ENCODE measurements at regions not wholly inside any gene's neighbourhood (a gene's known extent, or its start where the extent isn't known, plus 50 kb on each side); places are given as distances from the start of the nearest gene placed in this dataset.
"Not testable (repeated sequence)": the region's sequence is repeated elsewhere in the genome, so short reads cannot be mapped to it uniquely, and the experiment has no call there.

- no peaks in the 10 kb centered on the region for H3K79me2 ChIP-seq (ENCODE audit: control insufficient read depth, insufficient read depth, low read length)
- H3K27me3 ChIP-seq (ENCODE audit: insufficient read depth, low read length, poor library complexity), result no peaks in the 10 kb centered on the region
- H2BK15ac ChIP-seq (replicated peaks; ENCODE audit: low read depth), result no peak overlapping the region
- H4K5ac ChIP-seq (ENCODE audit: low read length), result no peak overlapping the region
- no peaks in the 10 kb centered on the region for H3K79me1 ChIP-seq (ENCODE audit: low read length)
- no peak overlapping the region for H3K4me2 ChIP-seq (ENCODE audit: low read length)
- no peaks in the 10 kb centered on the region for H3K4me1 ChIP-seq (ENCODE audit: control insufficient read depth, low read depth, low read length)
- no peak for DNase-seq
- H2AK5ac ChIP-seq (ENCODE audit: low read length), result no peak overlapping the region
- H3K36me3 ChIP-seq (ENCODE audit: control insufficient read depth, insufficient read depth, low read length), result no peaks in the 10 kb centered on the region
- no peak overlapping the region for H3K4ac ChIP-seq (ENCODE audit: low read depth, low read length)
- H2BK120ac ChIP-seq (ENCODE audit: low read depth, low read length), result no peak overlapping the region
- no peak overlapping the region for H3K4me3 ChIP-seq (ENCODE audit: low read length)
- no CpG with 5 or more reads among the region's 3 CpGs for WGBS (ENCODE audit: extremely low coverage, insufficient coverage, low lambda C conversion rate)
- H3K56ac ChIP-seq (ENCODE audit: low read length), result no peak overlapping the region
- H3K9ac ChIP-seq (ENCODE audit: low read length), result no peak overlapping the region
- H3K27ac ChIP-seq (ENCODE audit: low read depth, low read length), result no peak overlapping the region
- no peak overlapping the region for H3K23ac ChIP-seq (ENCODE audit: low read length)
- no peak overlapping the region for H3K18ac ChIP-seq (ENCODE audit: low read length)
- no peak overlapping the region for H4K8ac ChIP-seq (ENCODE audit: low read depth, low read length)
- H2BK5ac ChIP-seq (ENCODE audit: low read length), result no peak overlapping the region
Measured at GRCh38 chr5:103679873-103680272, 117.3 kb upstream of the NUDT12 start.

GRCh38 chr5:103676198-103676597 is 113.6 kb upstream of the NUDT12 start:
- not testable (repeated sequence) for H3K36me3 ChIP-seq (ENCODE audit: control insufficient read depth, insufficient read depth, low read length); H3K27ac ChIP-seq (ENCODE audit: low read depth, low read length); H2BK15ac ChIP-seq (replicated peaks; ENCODE audit: low read depth); H3K56ac ChIP-seq (ENCODE audit: low read length); H3K4ac ChIP-seq (ENCODE audit: low read depth, low read length); H4K5ac ChIP-seq (ENCODE audit: low read length); H3K4me2 ChIP-seq (ENCODE audit: low read length); H3K4me3 ChIP-seq (ENCODE audit: low read length); H3K4me1 ChIP-seq (ENCODE audit: control insufficient read depth, low read depth, low read length); H2BK5ac ChIP-seq (ENCODE audit: low read length); H3K79me2 ChIP-seq (ENCODE audit: control insufficient read depth, insufficient read depth, low read length); H4K8ac ChIP-seq (ENCODE audit: low read depth, low read length); DNase-seq; H3K27me3 ChIP-seq (ENCODE audit: insufficient read depth, low read length, poor library complexity); H2BK120ac ChIP-seq (ENCODE audit: low read depth, low read length); H3K18ac ChIP-seq (ENCODE audit: low read length); H3K9ac ChIP-seq (ENCODE audit: low read length); H3K79me1 ChIP-seq (ENCODE audit: low read length); H2AK5ac ChIP-seq (ENCODE audit: low read length); H3K23ac ChIP-seq (ENCODE audit: low read length)
- no CpG with 5 or more reads among the region's 5 CpGs for WGBS (ENCODE audit: extremely low coverage, insufficient coverage, low lambda C conversion rate)

- no peaks in the 10 kb centered on the region for H3K79me2 ChIP-seq (ENCODE audit: control insufficient read depth, insufficient read depth, low read length)
Measured at GRCh38 chr5:103674739-103675138, 112.2 kb upstream of the NUDT12 start.

DNA sequence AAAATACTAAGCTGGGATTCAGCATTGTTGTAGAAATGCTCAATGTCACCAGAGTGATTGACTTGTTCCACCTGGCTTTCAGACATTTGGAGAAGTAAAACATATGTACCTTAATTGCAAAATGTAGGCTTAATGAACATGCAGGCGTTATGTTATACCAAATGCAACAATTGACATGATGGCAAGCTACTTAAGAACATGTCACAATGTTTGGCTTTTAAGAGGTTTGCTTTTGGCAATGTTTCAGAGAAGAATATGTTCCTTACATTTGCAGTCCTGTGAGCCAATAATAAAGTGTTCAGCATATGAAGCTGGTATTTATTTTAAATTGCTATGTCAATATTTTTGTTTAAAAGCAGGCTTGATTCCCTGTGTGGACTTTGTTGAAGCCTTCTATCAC is 111.7 kb upstream of the NUDT12 start:
- no peaks in the 10 kb centered on the region for H3K4me1 ChIP-seq (ENCODE audit: control insufficient read depth, low read depth, low read length)
- no peak overlapping the region for H3K23ac ChIP-seq (ENCODE audit: low read length)
- H4K8ac ChIP-seq (ENCODE audit: low read depth, low read length), result no peak overlapping the region
- no peak overlapping the region for H3K9ac ChIP-seq (ENCODE audit: low read length)
- no peaks in the 10 kb centered on the region for H3K27me3 ChIP-seq (ENCODE audit: insufficient read depth, low read length, poor library complexity)
- H3K4ac ChIP-seq (ENCODE audit: low read depth, low read length), result no peak overlapping the region
- no peak overlapping the region for H2BK15ac ChIP-seq (replicated peaks; ENCODE audit: low read depth)
- H3K36me3 ChIP-seq (ENCODE audit: control insufficient read depth, insufficient read depth, low read length), result no peaks in the 10 kb centered on the region
- no peak overlapping the region for H3K4me3 ChIP-seq (ENCODE audit: low read length)
- H4K5ac ChIP-seq (ENCODE audit: low read length), result no peak overlapping the region
- no peak overlapping the region for H3K4me2 ChIP-seq (ENCODE audit: low read length)
- no peak overlapping the region for H3K18ac ChIP-seq (ENCODE audit: low read length)
- no peak for DNase-seq
- H3K79me1 ChIP-seq (ENCODE audit: low read length), result no peaks in the 10 kb centered on the region
- no peak overlapping the region for H2BK120ac ChIP-seq (ENCODE audit: low read depth, low read length)
- WGBS (ENCODE audit: extremely low coverage, insufficient coverage, low lambda C conversion rate), result no CpG with 5 or more reads among the region's 1 CpG
- no peak overlapping the region for H3K56ac ChIP-seq (ENCODE audit: low read length)
- no peak overlapping the region for H2BK5ac ChIP-seq (ENCODE audit: low read length)
- H3K27ac ChIP-seq (ENCODE audit: low read depth, low read length), result no peak overlapping the region
- no peak overlapping the region for H2AK5ac ChIP-seq (ENCODE audit: low read length)
- H3K79me2 ChIP-seq (ENCODE audit: control insufficient read depth, insufficient read depth, low read length), result no peaks in the 10 kb centered on the region

More at GRCh38 chr5:103674739-103675138, 112.2 kb upstream of the NUDT12 start:
- Histone ChIP-seq H4K5ac (ENCODE audit: low read length) (no peak overlapping the region), H3K4me2 (ENCODE audit: low read length) (no peak overlapping the region), H2BK120ac (ENCODE audit: low read depth, low read length) (no peak overlapping the region), H3K23ac (ENCODE audit: low read length) (no peak overlapping the region), H2BK5ac (ENCODE audit: low read length) (no peak overlapping the region), H3K36me3 (ENCODE audit: control insufficient read depth, insufficient read depth, low read length) (no peaks in the 10 kb centered on the region), H2BK15ac (replicated peaks; ENCODE audit: low read depth) (no peak overlapping the region), H3K4ac (ENCODE audit: low read depth, low read length) (no peak overlapping the region), H2AK5ac (ENCODE audit: low read length) (no peak overlapping the region), H3K27me3 (ENCODE audit: insufficient read depth, low read length, poor library complexity) (no peaks in the 10 kb centered on the region), H3K9ac (ENCODE audit: low read length) (no peak overlapping the region), H3K56ac (ENCODE audit: low read length) (no peak overlapping the region), H3K4me3 (ENCODE audit: low read length) (no peak overlapping the region), H3K27ac (ENCODE audit: low read depth, low read length) (no peak overlapping the region), H3K4me1 (ENCODE audit: control insufficient read depth, low read depth, low read length) (no peaks in the 10 kb centered on the region), H3K18ac (ENCODE audit: low read length) (no peak overlapping the region), H3K79me1 (ENCODE audit: low read length) (no peaks in the 10 kb centered on the region), H4K8ac (ENCODE audit: low read depth, low read length) (no peak overlapping the region)
- no CpG with 5 or more reads among the region's 3 CpGs for WGBS (ENCODE audit: extremely low coverage, insufficient coverage, low lambda C conversion rate)
- DNase-seq, result no peak

- H3K4me2 ChIP-seq (ENCODE audit: low read length), result no peak overlapping the region
- no peak overlapping the region for H3K56ac ChIP-seq (ENCODE audit: low read length)
- no peak overlapping the region for H4K5ac ChIP-seq (ENCODE audit: low read length)
- no peak overlapping the region for H2AK5ac ChIP-seq (ENCODE audit: low read length)
- no CpG with 5 or more reads among the region's 5 CpGs for WGBS (ENCODE audit: extremely low coverage, insufficient coverage, low lambda C conversion rate)
- H2BK120ac ChIP-seq (ENCODE audit: low read depth, low read length), result no peak overlapping the region
- no peak overlapping the region for H2BK5ac ChIP-seq (ENCODE audit: low read length)
- no peak for DNase-seq
- H3K79me1 ChIP-seq (ENCODE audit: low read length), result no peaks in the 10 kb centered on the region
- no peak overlapping the region for H3K4ac ChIP-seq (ENCODE audit: low read depth, low read length)
- H3K27me3 ChIP-seq (ENCODE audit: insufficient read depth, low read length, poor library complexity), result no peaks in the 10 kb centered on the region
- H3K36me3 ChIP-seq (ENCODE audit: control insufficient read depth, insufficient read depth, low read length), result no peaks in the 10 kb centered on the region
- no peak overlapping the region for H3K23ac ChIP-seq (ENCODE audit: low read length)
- H2BK15ac ChIP-seq (replicated peaks; ENCODE audit: low read depth), result no peak overlapping the region
- no peak overlapping the region for H4K8ac ChIP-seq (ENCODE audit: low read depth, low read length)
- H3K4me1 ChIP-seq (ENCODE audit: control insufficient read depth, low read depth, low read length), result no peaks in the 10 kb centered on the region
- no peak overlapping the region for H3K18ac ChIP-seq (ENCODE audit: low read length)
- no peak overlapping the region for H3K9ac ChIP-seq (ENCODE audit: low read length)
- no peak overlapping the region for H3K4me3 ChIP-seq (ENCODE audit: low read length)
- H3K27ac ChIP-seq (ENCODE audit: low read depth, low read length), result no peak overlapping the region
- H3K79me2 ChIP-seq (ENCODE audit: control insufficient read depth, insufficient read depth, low read length), result no peaks in the 10 kb centered on the region
Measured at GRCh38 chr5:103669615-103670014, 107.0 kb upstream of the NUDT12 start.

GRCh38 chr5:103668281-103668680 is 105.7 kb upstream of the NUDT12 start:
- no peaks in the 10 kb centered on the region for H3K79me2 ChIP-seq (ENCODE audit: control insufficient read depth, insufficient read depth, low read length)

More at GRCh38 chr5:103668281-103668680, 105.7 kb upstream of the NUDT12 start:
- no peak for DNase-seq
- Histone ChIP-seq H3K4me2 (ENCODE audit: low read length) (no peak overlapping the region), H3K9ac (ENCODE audit: low read length) (no peak overlapping the region), H4K8ac (ENCODE audit: low read depth, low read length) (no peak overlapping the region), H3K27ac (ENCODE audit: low read depth, low read length) (no peak overlapping the region), H4K5ac (ENCODE audit: low read length) (no peak overlapping the region), H3K4me1 (ENCODE audit: control insufficient read depth, low read depth, low read length) (no peaks in the 10 kb centered on the region), H3K27me3 (ENCODE audit: insufficient read depth, low read length, poor library complexity) (no peaks in the 10 kb centered on the region), H2BK5ac (ENCODE audit: low read length) (no peak overlapping the region), H3K36me3 (ENCODE audit: control insufficient read depth, insufficient read depth, low read length) (no peaks in the 10 kb centered on the region), H2BK120ac (ENCODE audit: low read depth, low read length) (no peak overlapping the region), H3K79me1 (ENCODE audit: low read length) (no peaks in the 10 kb centered on the region), H2BK15ac (replicated peaks; ENCODE audit: low read depth) (no peak overlapping the region), H3K4me3 (ENCODE audit: low read length) (no peak overlapping the region), H3K23ac (ENCODE audit: low read length) (no peak overlapping the region), H2AK5ac (ENCODE audit: low read length) (no peak overlapping the region), H3K56ac (ENCODE audit: low read length) (no peak overlapping the region), H3K4ac (ENCODE audit: low read depth, low read length) (no peak overlapping the region), H3K18ac (ENCODE audit: low read length) (no peak overlapping the region)
- no CpG with 5 or more reads among the region's 3 CpGs for WGBS (ENCODE audit: extremely low coverage, insufficient coverage, low lambda C conversion rate)
